B cell (primary cell): ENCODE measurements at regions not wholly inside any gene's neighbourhood (a gene's known extent, or its start where the extent isn't known, plus 50 kb on each side); places are given as distances from the start of the nearest gene placed in this dataset.

Experiments used
- ATAC-seq: fragments of 200-7000 bp; cut with Tn5 transposase; one replicate; pipeline ENCODE4 v1.10.0; 2021; ENCODE audit warnings: low read depth, mild to moderate bottlenecking, moderate number of reproducible peaks, moderate library complexity
- CTCF ChIA-PET: fragments of 350-600 bp; sonication (Branson Sonifier 250); formaldehyde crosslinking; loops from one replicate; lab custom pipeline; 2021; ENCODE audit warnings: antibody characterized with exemption, inconsistent platforms; lab: Charles Lee
- POLR2A ChIA-PET: fragments of 350-600 bp; sonication (Branson Sonifier 250); formaldehyde crosslinking; loops from one replicate; lab custom pipeline; 2021; ENCODE audit warnings: antibody characterized with exemption; lab: Charles Lee
- DNase-seq: peaks from one replicate; pipeline ENCODE4 v3.0.0; 2013
- H2AFZ ChIP-seq: 2 replicates; pipeline ENCODE4 v1.6.1; 2012; ENCODE audit warnings: mild to moderate bottlenecking, low read depth, low read length; ENCODE audit not compliant: insufficient read depth, poor library complexity, severe bottlenecking
- H3K27ac ChIP-seq, 2 donors: 1 replicate in 1 of 2; 2 replicates in 1 of 2; pipeline ENCODE4 v1.5.1; 2012 to 2013; ENCODE audit warnings: low read length in 2 of 2, mild to moderate bottlenecking in 2 of 2, moderate library complexity in 1 of 2
- H3K27me3 ChIP-seq, 4 experiments: fragments of 200-600 bp in 1 of 4; sonication (generic) in 1 of 4; replicated peaks in 1 of 4; 1 replicate in 2 of 4; 2 replicates in 2 of 4; pipeline versions ENCODE4 v1.6.1 to v1.7.0; 2013 to 2016; ENCODE audit warnings: low read length in 3 of 4, mild to moderate bottlenecking in 2 of 4, mixed read lengths in 1 of 4, moderate library complexity in 1 of 4; ENCODE audit not compliant: insufficient read depth in 4 of 4, control insufficient read depth in 3 of 4; ENCODE audit errors: control extremely low read depth in 1 of 4
- H3K36me3 ChIP-seq, 2 experiments: replicated peaks in 1 of 2; 1 replicate in 1 of 2; 2 replicates in 1 of 2; pipeline versions ENCODE4 v1.6.1 to v1.7.1; 2013; ENCODE audit warnings: low read length in 1 of 2; ENCODE audit not compliant: insufficient read depth in 2 of 2, control insufficient read depth in 1 of 2; ENCODE audit errors: control extremely low read depth in 1 of 2, extremely low read depth in 1 of 2
- H3K4me1 ChIP-seq, 2 donors: fragments of 200-600 bp in 1 of 2; sonication (generic) in 1 of 2; 1 replicate in 1 of 2; 2 replicates in 1 of 2; pipeline versions ENCODE4 v1.5.1 to v1.6.1; 2013 to 2017; ENCODE audit warnings: low read length in 2 of 2; ENCODE audit not compliant: control insufficient read depth in 2 of 2, insufficient read depth in 2 of 2
- H3K4me2 ChIP-seq: replicated peaks from 2 replicates; pipeline ENCODE3; 2012; ENCODE audit warnings: mild to moderate bottlenecking, low read depth, low read length; ENCODE audit not compliant: poor library complexity, severe bottlenecking
- H3K4me3 ChIP-seq, 5 experiments: fragments of 200-600 bp in 1 of 5; sonication (generic) in 1 of 5; 1 replicate in 3 of 5; 2 replicates in 2 of 5; pipeline versions ENCODE4 v1.5.1 to v1.7.0; 2011 to 2016; ENCODE audit warnings: low read length in 4 of 5, mild to moderate bottlenecking in 4 of 5, low read depth in 2 of 5, control low read depth in 1 of 5, moderate library complexity in 1 of 5; ENCODE audit not compliant: insufficient read depth in 1 of 5; ENCODE audit errors: control extremely low read depth in 1 of 5, extremely low read depth in 1 of 5
- H3K79me2 ChIP-seq: fragments of 200-600 bp; sonication (generic); one replicate; pipeline ENCODE4 v1.6.0; 2016; ENCODE audit warnings: low read length; ENCODE audit not compliant: control insufficient read depth, insufficient read depth
- H3K9ac ChIP-seq: fragments of 200-600 bp; sonication (generic); 2 replicates; pipeline ENCODE4 v1.6.1; 2017; ENCODE audit warnings: mild to moderate bottlenecking, low read length, moderate library complexity
- H3K9me3 ChIP-seq, 3 donors: one replicate each; pipeline versions ENCODE4 v1.6.1 to v1.7.1; 2013; ENCODE audit warnings: low read length in 2 of 3; ENCODE audit not compliant: control insufficient read depth in 2 of 3, insufficient read depth in 1 of 3; ENCODE audit errors: control extremely low read depth in 1 of 3
- H4K20me1 ChIP-seq: 2 replicates; pipeline ENCODE4 v1.6.0; 2012; ENCODE audit warnings: mild to moderate bottlenecking, low read length; ENCODE audit not compliant: insufficient read depth, control insufficient read depth, poor library complexity, severe bottlenecking
- H3K27ac Mint-ChIP-seq: one replicate; pipeline ENCODE4 v1.8.0; 2021; ENCODE audit warnings: mixed read lengths
- H3K27me3 Mint-ChIP-seq: one replicate; pipeline ENCODE4 v1.8.0; 2021; ENCODE audit warnings: mixed read lengths
- H3K4me1 Mint-ChIP-seq: one replicate; pipeline ENCODE4 v1.8.0; 2021; ENCODE audit warnings: mixed read lengths
- H3K4me3 Mint-ChIP-seq: one replicate; pipeline ENCODE4 v1.8.0; 2021; ENCODE audit warnings: mixed read lengths
- H3K9me3 Mint-ChIP-seq: one replicate; pipeline ENCODE4 v1.8.0; 2022; ENCODE audit warnings: mixed read lengths; ENCODE audit not compliant: insufficient read depth
- EZH2 ChIP-seq: IDR thresholded peaks from 2 replicates; pipeline ENCODE4 v1.6.1; 2012; ENCODE audit warnings: borderline replicate concordance, low read depth, mild to moderate bottlenecking, moderate library complexity, low read length; ENCODE audit not compliant: insufficient read depth, poor library complexity, severe bottlenecking
- WGBS: methylation state at CpG from one replicate; pipeline ENCODE4 v1.1.5; 2013; ENCODE audit warnings: missing lambda C conversion rate; ENCODE audit not compliant: insufficient coverage; 5-methylcytosine and 5-hydroxymethylcytosine counted together
- intact Hi-C: fragments of 100-400 bp; cut with micrococcal nuclease; formaldehyde crosslinking; loops from one replicate; pipeline ENCODE4 v1.10.0; 2022
- TF ChIP-seq, protein P1 (sequence below): fragments of 200-600 bp; IDR thresholded peaks from one replicate; pipeline ENCODE4 v1.8.0; 2022; ENCODE audit warnings: antibody characterized with exemption, mild to moderate bottlenecking

DNA sequence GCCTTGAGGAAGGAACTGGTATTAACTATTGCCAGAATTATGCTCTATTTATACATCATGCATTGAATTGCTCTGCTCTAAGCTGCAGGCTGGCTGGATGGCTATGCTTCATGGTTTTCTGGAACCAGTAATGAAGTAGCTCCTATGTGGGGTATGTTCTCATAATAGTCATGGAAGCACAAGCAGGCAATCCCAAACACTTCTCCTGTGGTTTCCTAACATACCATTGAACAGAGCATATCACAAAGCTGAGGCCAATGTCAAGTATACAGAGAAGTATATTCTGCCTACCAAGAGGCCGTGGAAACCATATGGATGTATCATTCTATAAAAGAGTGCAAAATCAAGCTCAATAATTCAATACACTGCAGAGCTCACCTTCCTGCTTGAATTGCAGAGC, 1752.4 kb upstream of the FLRT2 start:
- no peaks in the 10 kb centered on the region for H3K36me3 ChIP-seq
- CTCF ChIA-PET, result no interaction called here
- no CpG with 5 or more reads among the region's 1 CpG for WGBS

DNA sequence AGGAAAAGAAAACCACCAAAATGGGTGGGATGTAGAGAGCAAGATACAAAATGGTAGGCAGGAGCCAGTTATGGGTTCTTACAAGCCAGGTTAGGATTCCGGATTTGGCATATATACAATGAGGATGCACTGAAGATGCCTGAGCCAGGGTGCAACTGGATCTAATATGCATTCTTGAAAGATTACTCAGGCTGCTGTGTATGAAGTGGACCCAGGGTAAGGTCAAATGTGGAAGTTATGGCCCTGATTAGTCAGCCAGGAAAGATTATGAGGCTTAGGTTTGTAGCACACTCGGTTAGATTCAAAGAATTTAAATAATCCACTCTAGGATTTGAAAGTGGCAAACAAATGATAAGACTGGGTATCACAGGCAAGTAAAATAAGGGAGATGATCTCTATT, 1750.7 kb upstream of the FLRT2 start:
- CTCF ChIA-PET, result no interaction called here
- Mint-ChIP-seq H3K27ac (no peak overlapping the region), H3K27me3 (no peaks in the 10 kb centered on the region), H3K4me3 (no peak overlapping the region), H3K4me1 (no peaks in the 10 kb centered on the region), H3K9me3 (peaks cover 2% of the 10 kb centered on the region)
- Histone ChIP-seq H3K4me2 (no peak overlapping the region), H3K27me3 (no peaks in the 10 kb centered on the region), H3K36me3 (no peaks in the 10 kb centered on the region), H3K79me2 (no peaks in the 10 kb centered on the region), H3K4me1 (no peaks in the 10 kb centered on the region), H4K20me1 (no peaks in the 10 kb centered on the region), H2AFZ (no peak overlapping the region), H3K9ac (no peak overlapping the region), H3K9me3 (no peaks in the 10 kb centered on the region), H3K27ac (no peak overlapping the region), H3K4me3 (no peak overlapping the region)
- TF ChIP-seq EZH2, result no peak
- TF ChIP-seq, protein P1, sequence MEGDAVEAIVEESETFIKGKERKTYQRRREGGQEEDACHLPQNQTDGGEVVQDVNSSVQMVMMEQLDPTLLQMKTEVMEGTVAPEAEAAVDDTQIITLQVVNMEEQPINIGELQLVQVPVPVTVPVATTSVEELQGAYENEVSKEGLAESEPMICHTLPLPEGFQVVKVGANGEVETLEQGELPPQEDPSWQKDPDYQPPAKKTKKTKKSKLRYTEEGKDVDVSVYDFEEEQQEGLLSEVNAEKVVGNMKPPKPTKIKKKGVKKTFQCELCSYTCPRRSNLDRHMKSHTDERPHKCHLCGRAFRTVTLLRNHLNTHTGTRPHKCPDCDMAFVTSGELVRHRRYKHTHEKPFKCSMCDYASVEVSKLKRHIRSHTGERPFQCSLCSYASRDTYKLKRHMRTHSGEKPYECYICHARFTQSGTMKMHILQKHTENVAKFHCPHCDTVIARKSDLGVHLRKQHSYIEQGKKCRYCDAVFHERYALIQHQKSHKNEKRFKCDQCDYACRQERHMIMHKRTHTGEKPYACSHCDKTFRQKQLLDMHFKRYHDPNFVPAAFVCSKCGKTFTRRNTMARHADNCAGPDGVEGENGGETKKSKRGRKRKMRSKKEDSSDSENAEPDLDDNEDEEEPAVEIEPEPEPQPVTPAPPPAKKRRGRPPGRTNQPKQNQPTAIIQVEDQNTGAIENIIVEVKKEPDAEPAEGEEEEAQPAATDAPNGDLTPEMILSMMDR, result no peak
- no peak for DNase-seq
- no peak for ATAC-seq
- POLR2A ChIA-PET, result no interaction called here
- 91% methylated on average over 1 of the region's 2 CpGs for WGBS
- intact Hi-C loops, result no loop called here

More for the DNA sequence above, 1752.4 kb upstream of the FLRT2 start:
- Mint-ChIP-seq H3K27me3 (no peaks in the 10 kb centered on the region), H3K4me3 (no peak overlapping the region), H3K9me3 (peaks cover under 1% of the 10 kb centered on the region), H3K27ac (no peak overlapping the region), H3K4me1 (no peaks in the 10 kb centered on the region)
- H3K27ac ChIP-seq, result no peak overlapping the region
- H3K27me3 ChIP-seq, result no peaks in the 10 kb centered on the region
- TF ChIP-seq, protein P1, result no peak
- no peak for TF ChIP-seq EZH2
- no peak for DNase-seq
- POLR2A ChIA-PET, result no interaction called here
- H3K79me2 ChIP-seq, result no peaks in the 10 kb centered on the region
- H3K4me1 ChIP-seq, result no peaks in the 10 kb centered on the region
- H3K9me3 ChIP-seq, result no peaks in the 10 kb centered on the region
- no peak overlapping the region for H3K4me3 ChIP-seq
- no peak overlapping the region for H2AFZ ChIP-seq
- no peaks in the 10 kb centered on the region for H4K20me1 ChIP-seq
- ATAC-seq, result no peak
- intact Hi-C loops, result no loop called here
- H3K9ac ChIP-seq, result no peak overlapping the region
- no peak overlapping the region for H3K4me2 ChIP-seq
